ENCODE measurements at regions not wholly inside any gene's neighbourhood (a gene's known extent, or its start where the extent isn't known, plus 50 kb on each side); places are given as distances from the start of the nearest gene placed in this dataset.

DNA sequence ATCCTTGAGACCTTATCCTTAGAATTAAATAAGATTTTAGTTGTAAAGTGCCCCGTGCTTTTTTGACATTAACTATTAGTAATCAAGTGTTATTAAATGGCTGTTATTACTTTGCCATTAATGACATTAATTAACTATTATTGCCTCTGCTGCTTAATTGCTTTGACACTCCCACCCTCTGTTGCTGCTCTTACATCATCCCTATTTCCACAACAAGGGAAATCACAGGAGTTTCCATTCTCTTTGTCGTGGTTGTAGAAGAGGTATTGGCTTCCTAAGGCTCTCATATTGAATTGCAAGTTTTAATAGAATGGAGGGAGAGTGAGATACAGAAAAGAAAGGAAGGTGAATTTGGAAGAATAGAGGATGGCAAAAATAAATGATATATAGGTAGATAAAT, 545.8 kb downstream of the MMUT start:
- no peak for TF ChIP-seq EZH2phosphoT487 (IDR thresholded peaks at IDR 0.05; ENCODE audit: insufficient read depth, low read depth)
- TF ChIP-seq EZH2 (IDR thresholded peaks at IDR 0.05; ENCODE audit: insufficient read depth, poor library complexity, severe bottlenecking): no peak

Measured in GM23248 (cell line).